HG03442 (cell line): ENCODE measurements at regions not wholly inside any gene's neighbourhood (a gene's known extent, or its start where the extent isn't known, plus 50 kb on each side); places are given as distances from the start of the nearest gene placed in this dataset.
"Not testable (repeated sequence)": the region's sequence is repeated elsewhere in the genome, so short reads cannot be mapped to it uniquely, and the experiment has no call there.

ENCODE experiments used
- ATAC-seq: cut with Tn5 transposase; IDR thresholded peaks from one replicate; pipeline ENCODE4 v1.9.1; 2021; ENCODE audit warnings: mild to moderate bottlenecking, moderate library complexity; ENCODE audit not compliant: unreplicated experiment

- peak; percentile 95 for ATAC-seq
Measured at GRCh38 chr12:76183459-76184186, 99.1 kb upstream of the NAP1L1 start.

GRCh38 chr12:76180401-76181277 is 96.2 kb upstream of the NAP1L1 start:
- no peak for ATAC-seq

GRCh38 chr12:76178452-76178851 is 94.0 kb upstream of the NAP1L1 start:
- ATAC-seq: no peak

- ATAC-seq: no peak
Measured at GRCh38 chr12:76177821-76178220, 93.3 kb upstream of the NAP1L1 start.

GRCh38 chr12:76176940-76177339 is 92.5 kb upstream of the NAP1L1 start:
- no peak for ATAC-seq

- ATAC-seq: not testable (repeated sequence)
Measured at GRCh38 chr12:76175946-76176345, 91.5 kb upstream of the NAP1L1 start.

- no peak for ATAC-seq
Measured at GRCh38 chr12:76173756-76174155, 89.3 kb upstream of the NAP1L1 start.

- peak; percentile 96 for ATAC-seq
Measured at GRCh38 chr12:76158518-76159321, 74.2 kb upstream of the NAP1L1 start.

GRCh38 chr12:76156726-76157125 is 72.2 kb upstream of the NAP1L1 start:
- no peak for ATAC-seq

GRCh38 chr12:76156314-76156713 is 71.8 kb upstream of the NAP1L1 start:
- ATAC-seq: no peak

GRCh38 chr12:76155157-76155670 is 70.7 kb upstream of the NAP1L1 start:
- no peak for ATAC-seq

- ATAC-seq: no peak
Measured at GRCh38 chr12:76153616-76154015, 69.1 kb upstream of the NAP1L1 start.

- peak; percentile 95 for ATAC-seq
Measured at GRCh38 chr12:76152181-76152807, 67.8 kb upstream of the NAP1L1 start.

GRCh38 chr12:76144245-76144549 is 59.7 kb upstream of the NAP1L1 start:
- ATAC-seq: no peak

- ATAC-seq: peak; percentile 98
Measured at GRCh38 chr12:76143343-76144244, 59.1 kb upstream of the NAP1L1 start.

GRCh38 chr12:76142305-76142704 is 57.8 kb upstream of the NAP1L1 start:
- no peak for ATAC-seq

- ATAC-seq: no peak
Measured at GRCh38 chr12:76138656-76139055, 54.2 kb upstream of the NAP1L1 start.

GRCh38 chr12:76137606-76138005 is 53.1 kb upstream of the NAP1L1 start:
- ATAC-seq: no peak

- no peak for ATAC-seq
Measured at GRCh38 chr12:76135456-76135855, 51.0 kb upstream of the NAP1L1 start.
